Liver (tissue), 3 donors: ENCODE measurements at regions not wholly inside any gene's neighbourhood (a gene's known extent, or its start where the extent isn't known, plus 50 kb on each side); places are given as distances from the start of the nearest gene placed in this dataset.

Source experiments
- ATF3 ChIP-seq: IDR thresholded peaks from 2 replicates; pipeline ENCODE4 v1.6.1; 2016; ENCODE audit warnings: antibody characterized with exemption
- CTCF ChIP-seq: fragments of 150-350 bp; IDR thresholded peaks from 2 replicates; pipeline ENCODE4 v1.5.1; 2017; ENCODE audit warnings: improper control_type of control experiment, low read depth, low read length; ENCODE audit not compliant: missing input control
- FOXA1 ChIP-seq: IDR thresholded peaks from 2 replicates; pipeline ENCODE4 v1.6.1; 2016; ENCODE audit warnings: antibody characterized with exemption
- GABPA ChIP-seq, 2 donors: IDR thresholded peaks in 1 of 2; conservative IDR thresholded peaks in 1 of 2; 2 replicates each; pipeline ENCODE4 v1.6.1; 2016; ENCODE audit warnings: antibody characterized with exemption in 2 of 2, mild to moderate bottlenecking in 1 of 2, moderate library complexity in 1 of 2
- JUND ChIP-seq, 2 donors: IDR thresholded peaks; 2 replicates each; pipeline ENCODE4 v1.6.1; 2016; ENCODE audit warnings: antibody characterized with exemption in 2 of 2
- MAX ChIP-seq: IDR thresholded peaks from 2 replicates; pipeline ENCODE4 v1.6.1; 2016; ENCODE audit warnings: antibody characterized with exemption
- RAD21 ChIP-seq, 2 donors: IDR thresholded peaks; 2 replicates each; pipeline ENCODE4 v1.6.1; 2016; ENCODE audit warnings: antibody characterized with exemption in 2 of 2, mild to moderate bottlenecking in 2 of 2
- REST ChIP-seq: IDR thresholded peaks from 2 replicates; pipeline ENCODE4 v1.6.1; 2016; ENCODE audit warnings: antibody characterized with exemption, mild to moderate bottlenecking
- RXRA ChIP-seq, 2 donors: IDR thresholded peaks; 2 replicates each; pipeline ENCODE4 v1.6.1; 2017 to 2018; ENCODE audit warnings: antibody characterized with exemption in 2 of 2, mild to moderate bottlenecking in 1 of 2
- SP1 ChIP-seq: IDR thresholded peaks from 2 replicates; pipeline ENCODE4 v1.6.1; 2018; ENCODE audit warnings: antibody characterized with exemption, mild to moderate bottlenecking
- TAF1 ChIP-seq: conservative IDR thresholded peaks from 2 replicates; pipeline ENCODE4 v1.6.1; 2016; ENCODE audit warnings: antibody characterized with exemption, mild to moderate bottlenecking
- YY1 ChIP-seq: IDR thresholded peaks from 2 replicates; pipeline ENCODE4 v1.6.1; 2016; ENCODE audit warnings: antibody characterized with exemption, mild to moderate bottlenecking
- ZBTB33 ChIP-seq: IDR thresholded peaks from 2 replicates; pipeline ENCODE4 v1.6.1; 2016; ENCODE audit warnings: antibody characterized with exemption
- donor health status: healthy.
- donor health status: healthy.

GRCh38 chr11:101296896-101297295, 167.3 kb upstream of the PGR start:
- TF ChIP-seq CTCF: no peak
- TF ChIP-seq ZBTB33: no peak
- no peak for TF ChIP-seq REST
- no peak for TF ChIP-seq SP1
- TF ChIP-seq TAF1: no peak
- no peak for TF ChIP-seq RAD21 (IDR thresholded peaks at IDR 0.05)
- TF ChIP-seq YY1: no peak
- TF ChIP-seq FOXA1: no peak
- TF ChIP-seq MAX: no peak
- TF ChIP-seq ATF3: no peak
- TF ChIP-seq RXRA (IDR thresholded peaks at IDR 0.05): no peak
- no peak for TF ChIP-seq GABPA (IDR thresholded peaks at IDR 0.05 in 1 of 2, conservative IDR thresholded peaks at IDR 0.05 in 1 of 2)
- no peak for TF ChIP-seq JUND (IDR thresholded peaks at IDR 0.05)
